ENCODE measurements at regions not wholly inside any gene's neighbourhood (a gene's known extent, or its start where the extent isn't known, plus 50 kb on each side); places are given as distances from the start of the nearest gene placed in this dataset.

- Histone ChIP-seq H3K27ac (no peak overlapping the region), H3K4me3 (no peak overlapping the region), H3K27me3 (no peaks in the 10 kb centered on the region), H3K36me3 (no peaks in the 10 kb centered on the region), H3K4me1 (ENCODE audit: insufficient read depth) (no peaks in the 10 kb centered on the region), H3K9me3 (no peaks in the 10 kb centered on the region)
- TF ChIP-seq POLR2A (IDR thresholded peaks at IDR 0.05), result no peak
- no peak for TF ChIP-seq EP300 (IDR thresholded peaks at IDR 0.05)
- TF ChIP-seq CTCF (IDR thresholded peaks at IDR 0.05), result no peak
- intact Hi-C loops (cut with DNase I), result no loop called here
- DNase-seq, result no peak
- 48 to 78% (median 74%) methylated on average over 5 of the region's 5 CpGs for WGBS, 3 donors
Measured at GRCh38 chr1:209375097-209375496, 208.4 kb upstream of the CAMK1G start.

- Histone ChIP-seq H3K36me3 (no peaks in the 10 kb centered on the region), H3K9me3 (no peaks in the 10 kb centered on the region), H3K4me3 (no peak overlapping the region), H3K27me3 (no peaks in the 10 kb centered on the region), H3K27ac (no peak overlapping the region), H3K4me1 (ENCODE audit: insufficient read depth) (no peaks in the 10 kb centered on the region)
- 56 to 77% (median 70%) methylated on average over 2 of the region's 2 CpGs for WGBS, 3 donors
- no peak for DNase-seq
- intact Hi-C loops (cut with DNase I), result no loop called here
- TF ChIP-seq EP300 (IDR thresholded peaks at IDR 0.05), result no peak
- TF ChIP-seq POLR2A (IDR thresholded peaks at IDR 0.05), result no peak
- TF ChIP-seq CTCF (IDR thresholded peaks at IDR 0.05), result no peak
Measured at GRCh38 chr1:209375671-209376365, 207.7 kb upstream of the CAMK1G start.

GRCh38 chr1:209376774-209377173 is 206.7 kb upstream of the CAMK1G start:
- no peak overlapping the region for H3K27ac ChIP-seq
- DNase-seq, result no peak
- no peak overlapping the region for H3K4me3 ChIP-seq
- no peaks in the 10 kb centered on the region for H3K9me3 ChIP-seq
- intact Hi-C loops (cut with DNase I), result no loop called here
- H3K4me1 ChIP-seq (ENCODE audit: insufficient read depth), result no peaks in the 10 kb centered on the region
- no peaks in the 10 kb centered on the region for H3K36me3 ChIP-seq
- H3K27me3 ChIP-seq, result no peaks in the 10 kb centered on the region
- no peak for TF ChIP-seq EP300 (IDR thresholded peaks at IDR 0.05)
- TF ChIP-seq POLR2A (IDR thresholded peaks at IDR 0.05), result no peak
- TF ChIP-seq CTCF (IDR thresholded peaks at IDR 0.05), result no peak

- H3K9me3 ChIP-seq, result no peaks in the 10 kb centered on the region
- no peaks in the 10 kb centered on the region for H3K4me1 ChIP-seq (ENCODE audit: insufficient read depth)
- TF ChIP-seq POLR2A (IDR thresholded peaks at IDR 0.05) (no peak), CTCF (IDR thresholded peaks at IDR 0.05) (no peak), EP300 (IDR thresholded peaks at IDR 0.05) (no peak)
- no peak overlapping the region for H3K4me3 ChIP-seq
- H3K27me3 ChIP-seq, result no peaks in the 10 kb centered on the region
- no peak overlapping the region for H3K27ac ChIP-seq
- WGBS, 3 donors, result 70 to 86% (median 74%) methylated on average over 2 of the region's 2 CpGs
- H3K36me3 ChIP-seq, result no peaks in the 10 kb centered on the region
- DNase-seq, result no peak
- intact Hi-C loops (cut with DNase I), result no loop called here
Measured at GRCh38 chr1:209377995-209378394, 205.5 kb upstream of the CAMK1G start.
